ENCODE measurements at regions not wholly inside any gene's neighbourhood (a gene's known extent, or its start where the extent isn't known, plus 50 kb on each side); places are given as distances from the start of the nearest gene placed in this dataset.

GRCh38 chr7:15905251-15906040, 219.0 kb upstream of the MEOX2 start:
- no peak for DNase-seq

GRCh38 chr7:15891151-15891881, 204.8 kb upstream of the MEOX2 start:
- no peak for DNase-seq

GRCh38 chr7:15889507-15889906, 203.0 kb upstream of the MEOX2 start:
- no peak for DNase-seq

GRCh38 chr7:15888090-15888489, 201.6 kb upstream of the MEOX2 start:
- no peak for DNase-seq

GRCh38 chr7:15886626-15887025, 200.1 kb upstream of the MEOX2 start:
- DNase-seq, result no peak

GRCh38 chr7:15885678-15886077, 199.2 kb upstream of the MEOX2 start:
- DNase-seq, result no peak

GRCh38 chr7:15874774-15875173, 188.3 kb upstream of the MEOX2 start:
- no peak for DNase-seq

GRCh38 chr7:15870347-15870746, 183.9 kb upstream of the MEOX2 start:
- no peak for DNase-seq

GRCh38 chr7:15867441-15867840, 181.0 kb upstream of the MEOX2 start:
- no peak for DNase-seq

- DNase-seq, result no peak
Observed at GRCh38 chr7:15866753-15867152, 180.3 kb upstream of the MEOX2 start.

- no peak for DNase-seq
Observed at GRCh38 chr7:15864626-15864991, 178.1 kb upstream of the MEOX2 start.

GRCh38 chr7:15863951-15864625, 177.6 kb upstream of the MEOX2 start:
- no peak for DNase-seq

GRCh38 chr7:15862781-15863165, 176.3 kb upstream of the MEOX2 start:
- no peak for DNase-seq

GRCh38 chr7:15862016-15862780, 175.7 kb upstream of the MEOX2 start:
- no peak for DNase-seq

- no peak for DNase-seq
Observed at GRCh38 chr7:15860264-15860949, 173.9 kb upstream of the MEOX2 start.

- DNase-seq, result no peak
Observed at GRCh38 chr7:15857026-15857425, 170.5 kb upstream of the MEOX2 start.

- DNase-seq, result no peak
Observed at GRCh38 chr7:15856311-15856710, 169.8 kb upstream of the MEOX2 start.

GRCh38 chr7:15855525-15856109, 169.1 kb upstream of the MEOX2 start:
- DNase-seq, result no peak

- no peak for DNase-seq
Observed at GRCh38 chr7:15854841-15855524, 168.5 kb upstream of the MEOX2 start.

- no peak for DNase-seq
Observed at GRCh38 chr7:15853832-15854470, 167.5 kb upstream of the MEOX2 start.

GRCh38 chr7:15851201-15851600, 164.7 kb upstream of the MEOX2 start:
- no peak for DNase-seq
